Endothelial cell of umbilical vein (primary cell): ENCODE measurements at regions not wholly inside any gene's neighbourhood (a gene's known extent, or its start where the extent isn't known, plus 50 kb on each side); places are given as distances from the start of the nearest gene placed in this dataset.

Experiments
- BruUV-seq: library from RNA; stranded (reverse); fragments of 400-500 nt; replicated peaks from 2 replicates; lab custom pipeline; 2021; lab: Mats Ljungman, UMichigan
- CTCF ChIA-PET: fragments of 300-600, 350-600 bp; sonication (Branson Sonifier 250); formaldehyde crosslinking; loops from one replicate; lab custom pipeline; 2021; ENCODE audit warnings: antibody characterized with exemption, inconsistent platforms; lab: Charles Lee
- POLR2A ChIA-PET: fragments of 300-600, 350-600 bp; sonication (Branson Sonifier 250); formaldehyde crosslinking; loops from one replicate; lab custom pipeline; 2021; ENCODE audit warnings: antibody characterized with exemption, inconsistent platforms; lab: Charles Lee
- DNase-seq: peaks from one replicate; pipeline ENCODE4 v3.0.0-alpha.2; 2011; ENCODE audit warnings: low read depth, low spot score
- FAIRE-seq: peaks from 2 replicates; lab custom pipeline; 2011; peaks lifted over from hg19 to GRCh38; lab: Jason Lieb, UNC
- H2AFZ ChIP-seq: 2 replicates; pipeline ENCODE4 v1.6.0; 2012; ENCODE audit warnings: low read depth, low read length, control low read depth, inconsistent platforms
- H3K27ac ChIP-seq: 2 replicates; pipeline ENCODE4 v1.5.1; 2011; ENCODE audit warnings: low read depth, mild to moderate bottlenecking, control low read depth, low read length, moderate library complexity; ENCODE audit not compliant: insufficient read depth
- H3K27me3 ChIP-seq, 2 experiments: 2 replicates each; pipeline versions ENCODE4 v1.6.0 to v1.6.1; 2011; ENCODE audit warnings: low read length in 2 of 2, mixed read lengths in 1 of 2; ENCODE audit not compliant: control insufficient read depth in 2 of 2, insufficient read depth in 2 of 2
- H3K36me3 ChIP-seq, 2 experiments: 2 replicates in 1 of 2; 3 replicates in 1 of 2; pipeline ENCODE4 v1.5.1; 2011; ENCODE audit warnings: low read length in 2 of 2, mild to moderate bottlenecking in 1 of 2, moderate library complexity in 1 of 2; ENCODE audit not compliant: control insufficient read depth in 2 of 2, insufficient read depth in 2 of 2; ENCODE audit errors: extremely low read depth in 1 of 2
- H3K4me1 ChIP-seq: 3 replicates; pipeline ENCODE4 v1.5.1; 2011; ENCODE audit warnings: mild to moderate bottlenecking, low read length; ENCODE audit not compliant: control insufficient read depth, insufficient read depth; ENCODE audit errors: extremely low read depth
- H3K4me2 ChIP-seq: 2 replicates; pipeline ENCODE4 v1.6.1; 2011; ENCODE audit warnings: low read length, control low read depth, mixed read lengths; ENCODE audit not compliant: insufficient read depth
- H3K4me3 ChIP-seq, 3 experiments: fragments of 200-600 bp in 1 of 3; sonication (generic), shearing (Covaris generic) in 1 of 3; replicated peaks in 1 of 3; 2 replicates each; pipeline ENCODE4 v1.5.1; 2011 to 2016; ENCODE audit warnings: control low read depth in 3 of 3, low read length in 3 of 3, mild to moderate bottlenecking in 2 of 3, inconsistent platforms in 1 of 3, low read depth in 1 of 3, moderate library complexity in 1 of 3; ENCODE audit not compliant: insufficient read depth in 1 of 3
- H3K79me2 ChIP-seq: 2 replicates; pipeline ENCODE4 v1.6.0; 2012; ENCODE audit warnings: low read length, inconsistent platforms; ENCODE audit not compliant: control insufficient read depth, insufficient read depth
- H3K9ac ChIP-seq: replicated peaks from 2 replicates; pipeline ENCODE3; 2011; ENCODE audit warnings: low read length, control low read depth; ENCODE audit not compliant: insufficient read depth; ENCODE audit errors: extremely low read depth
- H3K9me1 ChIP-seq: replicated peaks from 3 replicates; pipeline ENCODE4 v1.6.0; 2011; ENCODE audit warnings: mild to moderate bottlenecking, low read length; ENCODE audit not compliant: control insufficient read depth, insufficient read depth; ENCODE audit errors: extremely low read depth
- H3K9me3 ChIP-seq: replicated peaks from 2 replicates; pipeline ENCODE4 v1.5.1; 2012; ENCODE audit warnings: low read length, inconsistent platforms; ENCODE audit not compliant: control insufficient read depth, insufficient read depth
- H4K20me1 ChIP-seq: replicated peaks from 2 replicates; pipeline ENCODE3; 2011; ENCODE audit warnings: mild to moderate bottlenecking, low read length; ENCODE audit not compliant: control insufficient read depth, insufficient read depth; ENCODE audit errors: extremely low read depth
- CTCF ChIP-seq, 2 donors: IDR thresholded peaks; 1 replicate in 1 of 2; 2 replicates in 1 of 2; pipeline ENCODE4 v1.5.1; 2011; ENCODE audit warnings: low read length in 2 of 2, mild to moderate bottlenecking in 2 of 2, moderate library complexity in 2 of 2, control low read depth in 1 of 2, inconsistent platforms in 1 of 2, low read depth in 1 of 2; ENCODE audit not compliant: insufficient read depth in 1 of 2; ENCODE audit errors: extremely low read depth in 1 of 2
- EZH2 ChIP-seq: IDR thresholded peaks from 2 replicates; pipeline ENCODE4 v1.6.1; 2012; ENCODE audit warnings: borderline replicate concordance, low read depth, mild to moderate bottlenecking, moderate library complexity, low read length, inconsistent platforms; ENCODE audit not compliant: severe bottlenecking
- FOS ChIP-seq: IDR thresholded peaks from 2 replicates; pipeline ENCODE4 v1.6.1; 2011; ENCODE audit warnings: mild to moderate bottlenecking, low read length, moderate library complexity, borderline replicate concordance; ENCODE audit not compliant: insufficient read depth
- MAX ChIP-seq: IDR thresholded peaks from 2 replicates; pipeline ENCODE4 v1.6.1; 2011; ENCODE audit not compliant: insufficient read depth, insufficient read length
- MYC ChIP-seq: IDR thresholded peaks from one replicate; pipeline ENCODE4 v1.6.1; 2011; ENCODE audit warnings: mild to moderate bottlenecking, low read depth, low read length
- POLR2A ChIP-seq: IDR thresholded peaks from 2 replicates; pipeline ENCODE4 v1.6.1; 2012; ENCODE audit warnings: low read depth, mild to moderate bottlenecking, control low read depth, low read length
- POLR2AphosphoS5 ChIP-seq: IDR thresholded peaks from 2 replicates; pipeline ENCODE4 v1.6.1; 2012; ENCODE audit warnings: low read depth, mild to moderate bottlenecking, control low read depth, low read length, moderate library complexity; ENCODE audit not compliant: insufficient read depth
- dilution Hi-C: fragments of 300-500 bp; cut with MboI; formaldehyde crosslinking; loops from one replicate; pipeline ENCODE4 v1.15.0; 2019; ENCODE audit warnings: low sequenced_read_pairs; ENCODE audit not compliant: extremely low pct_ligation_motif_present
- intact Hi-C: fragments of 100-400 bp; cut with micrococcal nuclease; formaldehyde crosslinking; loops from one replicate; pipeline ENCODE4 v1.10.0; 2022

GRCh38 chr16:63712725-63713124 is 1409.1 kb downstream of the CDH11 start:
- no peaks in the 10 kb centered on the region for H3K9me1 ChIP-seq
- no peak overlapping the region for H2AFZ ChIP-seq
- dilution Hi-C loops (no loop called here), intact Hi-C loops (no loop called here)
- H3K79me2 ChIP-seq, result no peaks in the 10 kb centered on the region
- H3K4me2 ChIP-seq, result no peak overlapping the region
- DNase-seq, result no peak
- POLR2A ChIA-PET, result no interaction called here
- H3K4me3 ChIP-seq, result no peak overlapping the region
- FAIRE-seq, result no peak
- TF ChIP-seq MAX, result no peak
- no peak for TF ChIP-seq EZH2
- no peak for TF ChIP-seq MYC
- TF ChIP-seq POLR2A, result no peak
- CTCF ChIA-PET, result no interaction called here
- H3K4me1 ChIP-seq, result no peaks in the 10 kb centered on the region
- H4K20me1 ChIP-seq, result no peaks in the 10 kb centered on the region
- no peak overlapping the region for H3K27ac ChIP-seq
- H3K27me3 ChIP-seq, result no peaks in the 10 kb centered on the region
- no peaks in the 10 kb centered on the region for H3K36me3 ChIP-seq
- no peaks in the 10 kb centered on the region for H3K9me3 ChIP-seq
- BruUV-seq, result no TSS peak
- H3K9ac ChIP-seq, result no peak overlapping the region

GRCh38 chr16:63703612-63704011 is 1418.3 kb downstream of the CDH11 start:
- H3K27ac ChIP-seq, result no peak overlapping the region
- dilution Hi-C loops (no loop called here), intact Hi-C loops (no loop called here)
- H3K9ac ChIP-seq, result no peak overlapping the region
- H4K20me1 ChIP-seq, result no peaks in the 10 kb centered on the region
- ChIA-PET POLR2A (no interaction called here), CTCF (interaction anchor here (1.1 to 1.5 kb wide), 2 partner anchors 11 to 12 kb away, joined by 3 read pairs; no protein-coding TSS in a partner anchor)
- no peak overlapping the region for H3K4me2 ChIP-seq
- no peaks in the 10 kb centered on the region for H3K9me3 ChIP-seq
- no peaks in the 10 kb centered on the region for H3K4me1 ChIP-seq
- no peaks in the 10 kb centered on the region for H3K9me1 ChIP-seq
- TF ChIP-seq EZH2 (no peak), FOS (no peak), CTCF (IDR thresholded peaks at IDR 0.05; ENCODE audit: extremely low read depth in 1 of 2, insufficient read depth in 1 of 2, low read depth in 1 of 2, low read length in 2 of 2) (no peak), POLR2AphosphoS5 (no peak)
- FAIRE-seq, result no peak
- no peak for DNase-seq
- H3K4me3 ChIP-seq, result no peak overlapping the region
- H2AFZ ChIP-seq, result no peak overlapping the region
- no peaks in the 10 kb centered on the region for H3K27me3 ChIP-seq
- BruUV-seq, result no TSS peak
- H3K36me3 ChIP-seq, result no peaks in the 10 kb centered on the region
- no peaks in the 10 kb centered on the region for H3K79me2 ChIP-seq
